ENCODE measurements at regions not wholly inside any gene's neighbourhood (a gene's known extent, or its start where the extent isn't known, plus 50 kb on each side); places are given as distances from the start of the nearest gene placed in this dataset.

GRCh38 chr6:2447318-2447920 lies 202.0 kb upstream of the GMDS start:
- Histone ChIP-seq H3K27ac (replicated peaks) (no peak overlapping the region), H3K27me3 (ENCODE audit: low read depth) (no peaks in the 10 kb centered on the region), H3K9me3 (replicated peaks) (no peaks in the 10 kb centered on the region), H3K4me3 (no peak overlapping the region), H3K36me3 (peaks cover 5% of the 10 kb centered on the region), H3K4me1 (peaks cover 13% of the 10 kb centered on the region)
- TF ChIP-seq CTCF (IDR thresholded peaks at IDR 0.05; ENCODE audit: borderline replicate concordance), result no peak
- DNase-seq, result no peak
- intact Hi-C loops (cut with micrococcal nuclease), result loop anchor here (10.0 kb wide), 1 partner anchor 853 kb away; no protein-coding TSS in a partner anchor

GRCh38 chr6:2441601-2442475 lies 196.4 kb upstream of the GMDS start:
- no peak overlapping the region for H3K27ac ChIP-seq (replicated peaks)
- no peaks in the 10 kb centered on the region for H3K9me3 ChIP-seq (replicated peaks)
- no peaks in the 10 kb centered on the region for H3K27me3 ChIP-seq (ENCODE audit: low read depth)
- peaks cover 5% of the 10 kb centered on the region for H3K36me3 ChIP-seq
- intact Hi-C loops (cut with micrococcal nuclease), result loop anchor here (10.0 kb wide), 1 partner anchor 847 kb away; no protein-coding TSS in a partner anchor
- DNase-seq, result no peak
- no peaks in the 10 kb centered on the region for H3K4me1 ChIP-seq
- no peak for TF ChIP-seq CTCF (IDR thresholded peaks at IDR 0.05; ENCODE audit: borderline replicate concordance)
- H3K4me3 ChIP-seq, result no peak overlapping the region

GRCh38 chr6:2440516-2440915 lies 195.1 kb upstream of the GMDS start:
- DNase-seq, result no peak
- H3K4me3 ChIP-seq, result no peak overlapping the region
- no peaks in the 10 kb centered on the region for H3K9me3 ChIP-seq (replicated peaks)
- intact Hi-C loops (cut with micrococcal nuclease), result loop anchor here (10.0 kb wide), 1 partner anchor 846 kb away; no protein-coding TSS in a partner anchor
- H3K36me3 ChIP-seq, result peaks cover 5% of the 10 kb centered on the region
- no peak for TF ChIP-seq CTCF (IDR thresholded peaks at IDR 0.05; ENCODE audit: borderline replicate concordance)
- H3K4me1 ChIP-seq, result no peaks in the 10 kb centered on the region
- no peak overlapping the region for H3K27ac ChIP-seq (replicated peaks)
- H3K27me3 ChIP-seq (ENCODE audit: low read depth), result no peaks in the 10 kb centered on the region

GRCh38 chr6:2439632-2440031 lies 194.2 kb upstream of the GMDS start:
- DNase-seq, result no peak
- no peak overlapping the region for H3K4me3 ChIP-seq
- no peaks in the 10 kb centered on the region for H3K27me3 ChIP-seq (ENCODE audit: low read depth)
- H3K27ac ChIP-seq (replicated peaks), result no peak overlapping the region
- TF ChIP-seq CTCF (IDR thresholded peaks at IDR 0.05; ENCODE audit: borderline replicate concordance), result no peak
- no peaks in the 10 kb centered on the region for H3K4me1 ChIP-seq
- peaks cover 5% of the 10 kb centered on the region for H3K36me3 ChIP-seq
- intact Hi-C loops (cut with micrococcal nuclease), result loop anchor here (10.0 kb wide), 1 partner anchor 845 kb away; no protein-coding TSS in a partner anchor
- no peaks in the 10 kb centered on the region for H3K9me3 ChIP-seq (replicated peaks)

GRCh38 chr6:2439082-2439481 lies 193.7 kb upstream of the GMDS start:
- Histone ChIP-seq H3K9me3 (replicated peaks) (no peaks in the 10 kb centered on the region), H3K27me3 (ENCODE audit: low read depth) (no peaks in the 10 kb centered on the region), H3K4me1 (no peaks in the 10 kb centered on the region), H3K4me3 (no peak overlapping the region), H3K36me3 (peaks cover 5% of the 10 kb centered on the region), H3K27ac (replicated peaks) (no peak overlapping the region)
- intact Hi-C loops (cut with micrococcal nuclease), result no loop called here
- no peak for TF ChIP-seq CTCF (IDR thresholded peaks at IDR 0.05; ENCODE audit: borderline replicate concordance)
- no peak for DNase-seq

Measured in left ventricle myocardium inferior (tissue), 1 donor.